Neural progenitor cell (in vitro differentiated cells): ENCODE measurements at regions not wholly inside any gene's neighbourhood (a gene's known extent, or its start where the extent isn't known, plus 50 kb on each side); places are given as distances from the start of the nearest gene placed in this dataset.

Experiments used
- DNase-seq: peaks from one replicate; pipeline ENCODE4 v3.0.0-alpha.2; 2016; ENCODE audit warnings: low spot score
- H2AFZ ChIP-seq: fragments of 200-600 bp; sonication (generic); replicated peaks from 2 replicates; pipeline ENCODE4 v1.6.1; 2016; ENCODE audit warnings: antibody characterized with exemption
- H3F3A ChIP-seq: fragments of 200-600 bp; sonication (generic); 2 replicates; pipeline ENCODE4 v1.6.1; 2016; ENCODE audit warnings: antibody characterized with exemption, low read depth
- H3K27ac ChIP-seq: fragments of 200-600 bp; sonication (generic); 2 replicates; pipeline ENCODE4 v1.5.1; 2016; ENCODE audit warnings: mild to moderate bottlenecking
- H3K27me3 ChIP-seq: fragments of 200-600 bp; sonication (generic); 2 replicates; pipeline ENCODE4 v1.6.1; 2016; ENCODE audit warnings: mild to moderate bottlenecking, moderate library complexity
- H3K36me3 ChIP-seq: fragments of 200-600 bp; sonication (generic); 2 replicates; pipeline ENCODE4 v1.5.1; 2016
- H3K4me1 ChIP-seq: fragments of 200-600 bp; sonication (generic); 2 replicates; pipeline ENCODE4 v1.6.1; 2016; ENCODE audit warnings: mixed run types
- H3K4me2 ChIP-seq: fragments of 200-600 bp; sonication (generic); 2 replicates; pipeline ENCODE4 v1.6.1; 2016
- H3K4me3 ChIP-seq: fragments of 200-600 bp; sonication (generic); 2 replicates; pipeline ENCODE4 v1.5.1; 2016
- H3K79me2 ChIP-seq: fragments of 200-600 bp; sonication (generic); 2 replicates; pipeline ENCODE4 v1.6.1; 2016; ENCODE audit warnings: low read depth
- H3K9ac ChIP-seq: fragments of 200-600 bp; sonication (generic); 2 replicates; pipeline ENCODE4 v1.6.1; 2016
- H3K9me3 ChIP-seq: fragments of 200-600 bp; sonication (generic); 2 replicates; pipeline ENCODE4 v1.5.1; 2016; ENCODE audit warnings: low read depth
- H4K20me1 ChIP-seq: fragments of 200-600 bp; sonication (generic); 2 replicates; pipeline ENCODE4 v1.6.1; 2016; ENCODE audit warnings: low read depth
- H3K27ac Mint-ChIP-seq: 3 replicates; pipeline ENCODE4 v1.8.0; 2021; ENCODE audit warnings: mixed read lengths
- H3K27me3 Mint-ChIP-seq: 2 replicates; pipeline ENCODE4 v1.8.0; 2022; ENCODE audit warnings: low read depth, mild to moderate bottlenecking, inconsistent platforms, moderate library complexity, mixed read lengths; ENCODE audit not compliant: insufficient read depth
- H3K36me3 Mint-ChIP-seq: 3 replicates; pipeline ENCODE4 v1.8.0; 2021; ENCODE audit warnings: mixed read lengths
- H3K4me1 Mint-ChIP-seq: 3 replicates; pipeline ENCODE4 v1.8.0; 2021; ENCODE audit warnings: mixed read lengths
- H3K4me3 Mint-ChIP-seq: 3 replicates; pipeline ENCODE4 v1.8.0; 2021; ENCODE audit warnings: mild to moderate bottlenecking, moderate library complexity, mixed read lengths
- H3K9me3 Mint-ChIP-seq: 3 replicates; pipeline ENCODE4 v1.8.0; 2020; ENCODE audit warnings: mixed read lengths
- CTCF ChIP-seq: fragments of 200-600 bp; sonication (generic); IDR thresholded peaks from 2 replicates; pipeline ENCODE4 v1.5.1; 2017; ENCODE audit warnings: antibody characterized with exemption, mild to moderate bottlenecking
- EZH2 ChIP-seq: fragments of 200-600 bp; sonication (generic); IDR thresholded peaks from 2 replicates; pipeline ENCODE4 v1.6.1; 2017; ENCODE audit warnings: antibody characterized with exemption, mild to moderate bottlenecking, moderate library complexity
- EZH2phosphoT487 ChIP-seq: fragments of 200-600 bp; sonication (generic); IDR thresholded peaks from 2 replicates; pipeline ENCODE4 v1.6.1; 2017; ENCODE audit warnings: antibody characterized with exemption

DNA sequence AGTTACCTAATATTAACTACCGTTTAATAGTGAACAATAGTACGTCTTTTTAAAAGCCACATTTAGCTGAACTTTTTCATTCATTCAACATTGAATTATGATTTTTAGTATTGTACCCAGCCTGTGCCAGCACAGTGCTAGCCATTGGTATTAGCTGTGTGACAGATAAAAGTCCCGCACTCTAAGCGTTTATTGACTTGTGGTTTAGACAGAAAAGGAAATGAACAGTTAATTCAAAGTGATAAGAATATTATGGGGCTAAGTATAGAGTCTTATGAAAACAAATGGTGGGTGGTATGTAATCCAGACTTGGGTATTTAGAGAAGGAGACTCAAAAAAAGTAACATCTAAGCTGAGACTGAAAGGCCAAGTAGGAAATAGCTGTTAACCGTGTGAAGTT is 202.3 kb downstream of the RPS12 start:
- Histone ChIP-seq H3K27me3 (no peaks in the 10 kb centered on the region), H3K27ac (no peak overlapping the region), H4K20me1 (no peaks in the 10 kb centered on the region), H3K79me2 (no peaks in the 10 kb centered on the region), H2AFZ (no peak overlapping the region), H3K9me3 (no peaks in the 10 kb centered on the region), H3K4me3 (no peak overlapping the region), H3F3A (no peaks in the 10 kb centered on the region), H3K36me3 (no peaks in the 10 kb centered on the region), H3K9ac (no peak overlapping the region), H3K4me1 (no peaks in the 10 kb centered on the region), H3K4me2 (no peak overlapping the region)
- peaks cover 2% of the 10 kb centered on the region for H3K9me3 Mint-ChIP-seq
- no peak for DNase-seq
- H3K27me3 Mint-ChIP-seq = no peaks in the 10 kb centered on the region
- no peak for TF ChIP-seq EZH2
- TF ChIP-seq EZH2phosphoT487 = no peak
- TF ChIP-seq CTCF = no peak
- no peaks in the 10 kb centered on the region for H3K4me1 Mint-ChIP-seq
- no peaks in the 10 kb centered on the region for H3K36me3 Mint-ChIP-seq
- no peak overlapping the region for H3K4me3 Mint-ChIP-seq
- H3K27ac Mint-ChIP-seq = no peak overlapping the region

DNA sequence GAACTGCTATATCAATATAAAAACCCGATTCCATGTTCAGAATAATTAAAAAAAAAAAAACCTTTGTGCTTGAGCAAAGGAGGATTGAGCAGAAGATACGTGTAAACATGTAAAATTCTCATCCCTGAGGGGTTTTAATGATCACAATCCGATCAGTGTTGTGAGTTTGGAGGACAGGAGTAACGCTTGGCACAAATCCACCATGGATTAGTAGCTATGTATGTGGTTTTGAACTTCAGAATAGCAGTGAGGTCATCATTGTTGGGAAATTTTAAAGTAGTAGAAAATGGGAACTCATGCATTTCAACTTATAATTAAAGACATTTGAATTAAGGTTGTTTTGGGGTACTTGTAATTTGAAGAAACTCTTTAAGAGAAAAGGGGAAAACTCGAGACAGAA is 203.2 kb downstream of the RPS12 start:
- H3K4me3 Mint-ChIP-seq = no peak overlapping the region
- Histone ChIP-seq H3K4me2 (no peak overlapping the region), H3K27me3 (no peaks in the 10 kb centered on the region), H3K36me3 (no peaks in the 10 kb centered on the region), H4K20me1 (no peaks in the 10 kb centered on the region), H3K79me2 (no peaks in the 10 kb centered on the region), H2AFZ (no peak overlapping the region), H3K27ac (no peak overlapping the region), H3K4me1 (no peaks in the 10 kb centered on the region), H3K4me3 (no peak overlapping the region), H3F3A (no peaks in the 10 kb centered on the region), H3K9ac (no peak overlapping the region), H3K9me3 (no peaks in the 10 kb centered on the region)
- TF ChIP-seq CTCF = no peak
- no peak for TF ChIP-seq EZH2
- no peak for TF ChIP-seq EZH2phosphoT487
- no peaks in the 10 kb centered on the region for H3K36me3 Mint-ChIP-seq
- no peak for DNase-seq
- H3K27me3 Mint-ChIP-seq = no peaks in the 10 kb centered on the region
- H3K27ac Mint-ChIP-seq = no peak overlapping the region
- no peaks in the 10 kb centered on the region for H3K4me1 Mint-ChIP-seq
- H3K9me3 Mint-ChIP-seq = peaks cover 2% of the 10 kb centered on the region

DNA sequence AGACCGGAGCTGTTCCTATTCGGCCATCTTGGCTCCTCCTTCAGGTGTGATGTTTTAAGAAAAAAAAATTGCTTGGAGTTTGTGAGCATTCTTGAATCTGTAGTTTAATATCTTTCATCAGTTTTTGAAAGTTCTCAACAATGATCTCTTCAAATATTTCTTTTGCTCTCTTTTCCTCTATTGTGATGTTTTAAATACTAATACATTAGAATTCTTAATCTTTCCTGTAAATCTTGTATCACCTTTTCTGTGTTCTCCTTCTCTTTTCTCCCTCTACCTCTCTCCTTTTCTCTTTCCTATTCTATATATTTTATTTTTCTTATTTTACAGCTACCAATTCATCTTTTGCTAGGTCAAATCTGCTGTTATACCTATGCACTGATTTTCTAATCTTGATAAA is 212.3 kb downstream of the RPS12 start:
- H4K20me1 ChIP-seq = no peaks in the 10 kb centered on the region
- no peaks in the 10 kb centered on the region for H3K27me3 Mint-ChIP-seq
- no peak overlapping the region for H3K27ac Mint-ChIP-seq
- no peaks in the 10 kb centered on the region for H3K4me1 Mint-ChIP-seq
- H3K4me2 ChIP-seq = no peak overlapping the region
- no peak overlapping the region for H3K4me3 Mint-ChIP-seq
- DNase-seq = no peak
- no peak overlapping the region for H2AFZ ChIP-seq
- H3K4me3 ChIP-seq = no peak overlapping the region
- no peaks in the 10 kb centered on the region for H3K4me1 ChIP-seq
- H3K9me3 Mint-ChIP-seq = peaks cover 16% of the 10 kb centered on the region
- H3K36me3 Mint-ChIP-seq = peaks cover 4% of the 10 kb centered on the region
- no peaks in the 10 kb centered on the region for H3K27me3 ChIP-seq
- H3K9me3 ChIP-seq = no peaks in the 10 kb centered on the region
- H3K79me2 ChIP-seq = no peaks in the 10 kb centered on the region
- H3K36me3 ChIP-seq = no peaks in the 10 kb centered on the region
- H3F3A ChIP-seq = no peaks in the 10 kb centered on the region
- H3K9ac ChIP-seq = no peak overlapping the region
- no peak overlapping the region for H3K27ac ChIP-seq
- TF ChIP-seq EZH2 (no peak), EZH2phosphoT487 (no peak), CTCF (no peak)

GRCh38 chr6:133033263-133033662 is 207.9 kb upstream of the EYA4 start:
- no peaks in the 10 kb centered on the region for H3K36me3 Mint-ChIP-seq
- Histone ChIP-seq H2AFZ (no peak overlapping the region), H3K27ac (no peak overlapping the region), H3K36me3 (no peaks in the 10 kb centered on the region), H3F3A (no peaks in the 10 kb centered on the region), H4K20me1 (no peaks in the 10 kb centered on the region), H3K4me1 (no peaks in the 10 kb centered on the region), H3K79me2 (no peaks in the 10 kb centered on the region), H3K9ac (no peak overlapping the region), H3K4me2 (no peak overlapping the region), H3K27me3 (no peaks in the 10 kb centered on the region), H3K9me3 (no peaks in the 10 kb centered on the region), H3K4me3 (no peak overlapping the region)
- no peak overlapping the region for H3K4me3 Mint-ChIP-seq
- no peak for TF ChIP-seq EZH2phosphoT487
- no peak for TF ChIP-seq CTCF
- no peak for TF ChIP-seq EZH2
- H3K9me3 Mint-ChIP-seq = peaks cover 6% of the 10 kb centered on the region
- no peaks in the 10 kb centered on the region for H3K4me1 Mint-ChIP-seq
- no peak for DNase-seq
- H3K27ac Mint-ChIP-seq = no peak overlapping the region
- no peaks in the 10 kb centered on the region for H3K27me3 Mint-ChIP-seq
